ENCODE measurements at regions not wholly inside any gene's neighbourhood (a gene's known extent, or its start where the extent isn't known, plus 50 kb on each side); places are given as distances from the start of the nearest gene placed in this dataset.

GRCh38 chr1:112262316-112262715, 133.7 kb upstream of the CTTNBP2NL start:
- no peaks in the 10 kb centered on the region for H3K9me3 Mint-ChIP-seq
- H3K27ac Mint-ChIP-seq, result peak overlapping the region; percentile 11
- Histone ChIP-seq H3K9me3 (ENCODE audit: low read depth) (no peaks in the 10 kb centered on the region), H3K4me1 (peaks cover 34% of the 10 kb centered on the region), H2AFZ (replicated peaks) (no peak overlapping the region), H3K4me2 (peak overlapping the region; percentile 15), H3F3A (ENCODE audit: low read depth) (no peaks in the 10 kb centered on the region), H3K27me3 (no peaks in the 10 kb centered on the region), H3K27ac (no peak overlapping the region), H3K9ac (no peak overlapping the region), H3K36me3 (no peaks in the 10 kb centered on the region), H3K79me2 (ENCODE audit: low read depth) (no peaks in the 10 kb centered on the region), H3K4me3 (no peak overlapping the region), H4K20me1 (ENCODE audit: low read depth) (no peaks in the 10 kb centered on the region)
- TF ChIP-seq EZH2phosphoT487 (IDR thresholded peaks at IDR 0.05) (no peak), CTCF (IDR thresholded peaks at IDR 0.05) (no peak)
- H3K27me3 Mint-ChIP-seq (ENCODE audit: insufficient read depth, low read depth), result peaks cover 2% of the 10 kb centered on the region
- H3K4me3 Mint-ChIP-seq, result no peak overlapping the region
- DNase-seq (ENCODE audit: low spot score), result no peak
- H3K4me1 Mint-ChIP-seq, result peaks cover 29% of the 10 kb centered on the region
- no peaks in the 10 kb centered on the region for H3K36me3 Mint-ChIP-seq

GRCh38 chr1:112263042-112263441, 133.0 kb upstream of the CTTNBP2NL start:
- H3K27me3 Mint-ChIP-seq (ENCODE audit: insufficient read depth, low read depth), result peaks cover 2% of the 10 kb centered on the region
- H3K9me3 ChIP-seq (ENCODE audit: low read depth), result no peaks in the 10 kb centered on the region
- no peaks in the 10 kb centered on the region for H3K79me2 ChIP-seq (ENCODE audit: low read depth)
- no peak overlapping the region for H3K4me3 ChIP-seq
- no peak overlapping the region for H3K27ac ChIP-seq
- no peak overlapping the region for H3K27ac Mint-ChIP-seq
- no peak overlapping the region for H3K4me2 ChIP-seq
- H2AFZ ChIP-seq (replicated peaks), result no peak overlapping the region
- H4K20me1 ChIP-seq (ENCODE audit: low read depth), result no peaks in the 10 kb centered on the region
- no peaks in the 10 kb centered on the region for H3K36me3 Mint-ChIP-seq
- no peak overlapping the region for H3K9ac ChIP-seq
- peaks cover 34% of the 10 kb centered on the region for H3K4me1 ChIP-seq
- no peak for DNase-seq (ENCODE audit: low spot score)
- no peak for TF ChIP-seq EZH2phosphoT487 (IDR thresholded peaks at IDR 0.05)
- no peak for TF ChIP-seq EZH2 (IDR thresholded peaks at IDR 0.05)
- no peak for TF ChIP-seq CTCF (IDR thresholded peaks at IDR 0.05)
- no peaks in the 10 kb centered on the region for H3K36me3 ChIP-seq
- peaks cover 29% of the 10 kb centered on the region for H3K4me1 Mint-ChIP-seq
- no peaks in the 10 kb centered on the region for H3K27me3 ChIP-seq
- no peaks in the 10 kb centered on the region for H3K9me3 Mint-ChIP-seq
- H3F3A ChIP-seq (ENCODE audit: low read depth), result no peaks in the 10 kb centered on the region
- H3K4me3 Mint-ChIP-seq, result no peak overlapping the region

- H3K27ac Mint-ChIP-seq, result no peak overlapping the region
- H3K27ac ChIP-seq, result no peak overlapping the region
- peaks cover 29% of the 10 kb centered on the region for H3K4me1 Mint-ChIP-seq
- H3F3A ChIP-seq (ENCODE audit: low read depth), result no peaks in the 10 kb centered on the region
- TF ChIP-seq EZH2phosphoT487 (IDR thresholded peaks at IDR 0.05), result no peak
- TF ChIP-seq EZH2 (IDR thresholded peaks at IDR 0.05), result no peak
- TF ChIP-seq CTCF (IDR thresholded peaks at IDR 0.05), result no peak
- no peaks in the 10 kb centered on the region for H3K9me3 ChIP-seq (ENCODE audit: low read depth)
- H3K79me2 ChIP-seq (ENCODE audit: low read depth), result no peaks in the 10 kb centered on the region
- H3K9ac ChIP-seq, result no peak overlapping the region
- no peaks in the 10 kb centered on the region for H3K9me3 Mint-ChIP-seq
- H4K20me1 ChIP-seq (ENCODE audit: low read depth), result no peaks in the 10 kb centered on the region
- H3K4me3 ChIP-seq, result no peak overlapping the region
- H3K4me2 ChIP-seq, result no peak overlapping the region
- no peak overlapping the region for H2AFZ ChIP-seq (replicated peaks)
- H3K27me3 Mint-ChIP-seq (ENCODE audit: insufficient read depth, low read depth), result peaks cover 2% of the 10 kb centered on the region
- no peak for DNase-seq (ENCODE audit: low spot score)
- H3K4me3 Mint-ChIP-seq, result no peak overlapping the region
- no peaks in the 10 kb centered on the region for H3K27me3 ChIP-seq
- no peaks in the 10 kb centered on the region for H3K36me3 ChIP-seq
- H3K4me1 ChIP-seq, result peaks cover 34% of the 10 kb centered on the region
- no peaks in the 10 kb centered on the region for H3K36me3 Mint-ChIP-seq
Observed at GRCh38 chr1:112263453-112263852, 132.6 kb upstream of the CTTNBP2NL start.
